Renal cortical epithelial cell (primary cell): ENCODE measurements at regions not wholly inside any gene's neighbourhood (a gene's known extent, or its start where the extent isn't known, plus 50 kb on each side); places are given as distances from the start of the nearest gene placed in this dataset.
"Not testable (repeated sequence)": the region's sequence is repeated elsewhere in the genome, so short reads cannot be mapped to it uniquely, and the experiment has no call there.

Source experiments
- DNase-seq: peaks from one replicate; pipeline ENCODE4 v3.0.0-alpha.2; 2011; ENCODE audit warnings: low read depth

GRCh38 chr6:167229586-167229985 is 61.5 kb upstream of the UNC93A start:
- no peak for DNase-seq

GRCh38 chr6:167230288-167230687 is 60.8 kb upstream of the UNC93A start:
- no peak for DNase-seq

GRCh38 chr6:167232356-167232755 is 58.8 kb upstream of the UNC93A start:
- DNase-seq = no peak

- DNase-seq = no peak
These were observed 57.6 kb upstream of the UNC93A start for GRCh38 chr6:167233490-167233889.

GRCh38 chr6:167234576-167234975 is 56.5 kb upstream of the UNC93A start:
- DNase-seq = not testable (repeated sequence)

GRCh38 chr6:167235005-167235404 is 56.1 kb upstream of the UNC93A start:
- DNase-seq = no peak

GRCh38 chr6:167235421-167236238 is 55.5 kb upstream of the UNC93A start:
- no peak for DNase-seq

- no peak for DNase-seq
These were observed 54.9 kb upstream of the UNC93A start for GRCh38 chr6:167236239-167236571.

- no peak for DNase-seq
These were observed 53.5 kb upstream of the UNC93A start for GRCh38 chr6:167237438-167238145.

GRCh38 chr6:167238146-167238693 is 52.9 kb upstream of the UNC93A start:
- DNase-seq = no peak

GRCh38 chr6:167238694-167239467 is 52.2 kb upstream of the UNC93A start:
- no peak for DNase-seq

GRCh38 chr6:167239470-167239869 is 51.6 kb upstream of the UNC93A start:
- not testable (repeated sequence) for DNase-seq

- no peak for DNase-seq
These were observed 51.0 kb upstream of the UNC93A start for GRCh38 chr6:167240034-167240541.
